ENCODE measurements at regions not wholly inside any gene's neighbourhood (a gene's known extent, or its start where the extent isn't known, plus 50 kb on each side); places are given as distances from the start of the nearest gene placed in this dataset.

GRCh38 chr6:170053966-170054661 is 236.8 kb downstream of the DLL1 start:
- no peak for DNase-seq

DNA sequence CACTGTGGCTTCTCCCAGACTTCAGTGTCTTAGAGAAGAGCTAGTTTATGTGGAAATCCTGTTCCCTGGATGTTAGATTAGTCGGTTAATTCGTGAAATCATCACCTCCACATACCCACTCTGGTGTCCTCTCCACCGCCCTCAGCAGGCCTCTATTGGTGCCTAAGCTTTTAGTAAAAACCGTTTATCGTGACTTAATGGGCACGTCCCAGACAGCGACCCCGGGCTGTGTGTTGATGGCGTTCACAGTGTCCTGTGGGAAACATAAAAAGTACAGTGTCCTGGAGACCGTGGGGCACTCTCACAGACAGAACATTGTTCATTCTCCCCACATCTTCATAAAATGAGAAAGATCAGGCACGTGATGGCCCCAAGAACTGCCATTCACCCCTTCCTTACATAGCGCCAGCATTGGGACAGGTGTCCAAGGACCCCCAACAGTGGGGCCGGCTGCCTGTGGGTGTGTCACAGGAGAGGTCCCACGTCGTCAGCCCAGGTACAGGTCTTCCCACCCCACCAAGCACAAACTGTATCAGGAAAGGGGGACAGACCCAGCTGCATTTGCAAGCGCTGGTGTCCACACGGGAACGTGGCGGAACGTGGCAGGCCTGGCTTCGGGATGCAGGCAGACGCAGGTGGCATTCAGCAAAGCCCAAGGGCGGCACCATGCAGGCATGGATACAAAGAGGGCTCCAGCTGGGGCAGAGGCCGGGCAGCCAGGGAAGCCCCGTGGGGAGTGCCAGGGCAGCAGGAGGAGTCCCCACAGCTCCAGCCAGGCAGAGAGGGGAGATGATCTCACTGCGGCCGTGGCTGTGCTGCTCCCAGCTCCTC is 237.7 kb downstream of the DLL1 start:
- DNase-seq, result no peak

- DNase-seq, result no peak
These were observed 239.4 kb downstream of the DLL1 start for GRCh38 chr6:170051229-170052172.

GRCh38 chr6:170050591-170051041 is 240.3 kb downstream of the DLL1 start:
- no peak for DNase-seq

DNA sequence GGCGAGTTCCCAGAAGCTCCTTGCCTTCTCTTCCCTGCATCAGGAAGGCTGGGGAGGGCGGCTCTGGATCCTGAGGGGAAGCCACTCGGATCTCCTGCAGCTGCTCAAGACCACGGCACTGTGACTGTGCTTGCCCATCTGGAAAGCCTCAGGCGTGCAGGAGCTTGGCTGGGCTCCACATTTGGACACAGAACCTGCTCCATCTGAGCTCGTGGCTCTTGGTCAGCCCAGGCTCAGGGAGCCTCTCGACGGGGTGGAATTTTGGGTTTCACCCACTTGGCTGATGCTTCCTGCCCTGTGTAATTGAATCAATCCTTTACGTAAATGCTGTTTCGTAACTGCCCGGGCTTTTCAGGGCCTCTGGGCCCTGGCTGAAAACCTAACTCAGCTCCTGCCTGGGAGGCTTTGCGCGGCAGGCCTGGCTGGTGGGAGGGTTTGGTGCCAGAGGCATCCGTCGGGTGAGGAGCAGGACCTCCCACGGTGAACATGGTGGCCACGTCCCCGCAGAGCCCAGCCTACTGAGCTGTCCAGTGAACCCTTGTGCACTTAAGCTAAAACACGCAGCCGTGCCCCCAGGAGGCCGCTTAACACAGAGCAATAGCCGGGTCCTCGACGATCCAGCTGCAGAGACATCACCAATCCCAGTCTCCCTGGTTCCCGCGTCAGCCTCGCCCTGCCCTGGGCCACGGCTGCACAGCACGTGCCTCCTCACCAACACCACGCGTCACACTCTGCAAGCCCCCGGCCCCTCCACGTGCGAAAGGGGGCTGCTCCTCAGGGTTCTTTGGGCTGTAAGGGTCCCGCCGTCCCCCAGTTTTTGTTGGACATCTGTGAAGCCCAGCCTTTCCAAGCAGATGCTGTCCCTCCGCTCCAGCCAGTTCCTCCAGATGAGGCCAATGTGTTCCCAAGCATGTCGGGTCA is 241.0 kb downstream of the DLL1 start:
- DNase-seq, result no peak

DNA sequence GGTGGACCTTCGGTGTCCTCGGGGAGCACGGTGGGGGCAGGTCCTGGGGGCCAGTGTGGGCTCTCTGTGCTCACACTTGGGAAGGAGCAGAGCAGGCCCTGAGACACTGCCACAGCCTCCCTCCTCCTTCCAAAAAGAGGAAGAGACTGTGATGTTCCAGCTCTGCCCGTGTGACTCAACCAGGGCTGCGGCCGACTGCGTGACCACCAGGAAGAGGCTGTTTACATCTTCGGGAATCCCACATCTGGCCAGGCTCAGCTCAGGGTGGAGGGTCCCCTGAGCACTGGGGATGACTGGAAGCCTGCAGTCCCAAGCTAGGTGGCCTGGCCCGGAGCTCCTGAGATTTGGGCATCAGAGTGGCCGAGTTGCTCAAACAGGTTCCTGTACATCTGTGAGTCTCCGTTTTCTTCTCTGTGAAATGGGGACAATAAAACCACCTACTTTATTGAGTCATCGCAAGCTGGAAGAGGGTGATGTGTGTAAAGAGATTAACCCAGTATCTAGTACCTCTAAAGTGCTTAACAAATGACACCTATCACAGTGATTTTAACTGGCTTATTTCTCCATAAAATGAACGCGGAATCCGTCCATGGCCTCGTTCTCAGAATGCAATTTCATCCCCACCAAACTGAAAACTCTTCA is 242.1 kb downstream of the DLL1 start:
- DNase-seq, result no peak

GRCh38 chr6:170047823-170048222 is 243.1 kb downstream of the DLL1 start:
- no peak for DNase-seq

- DNase-seq, result no peak
These were observed 243.9 kb downstream of the DLL1 start for GRCh38 chr6:170046791-170047626.

GRCh38 chr6:170045981-170046667 is 244.8 kb downstream of the DLL1 start:
- no peak for DNase-seq

- DNase-seq, result no peak
These were observed 245.3 kb downstream of the DLL1 start for GRCh38 chr6:170045563-170045960.

GRCh38 chr6:170044836-170045562 is 245.9 kb downstream of the DLL1 start:
- no peak for DNase-seq

DNA sequence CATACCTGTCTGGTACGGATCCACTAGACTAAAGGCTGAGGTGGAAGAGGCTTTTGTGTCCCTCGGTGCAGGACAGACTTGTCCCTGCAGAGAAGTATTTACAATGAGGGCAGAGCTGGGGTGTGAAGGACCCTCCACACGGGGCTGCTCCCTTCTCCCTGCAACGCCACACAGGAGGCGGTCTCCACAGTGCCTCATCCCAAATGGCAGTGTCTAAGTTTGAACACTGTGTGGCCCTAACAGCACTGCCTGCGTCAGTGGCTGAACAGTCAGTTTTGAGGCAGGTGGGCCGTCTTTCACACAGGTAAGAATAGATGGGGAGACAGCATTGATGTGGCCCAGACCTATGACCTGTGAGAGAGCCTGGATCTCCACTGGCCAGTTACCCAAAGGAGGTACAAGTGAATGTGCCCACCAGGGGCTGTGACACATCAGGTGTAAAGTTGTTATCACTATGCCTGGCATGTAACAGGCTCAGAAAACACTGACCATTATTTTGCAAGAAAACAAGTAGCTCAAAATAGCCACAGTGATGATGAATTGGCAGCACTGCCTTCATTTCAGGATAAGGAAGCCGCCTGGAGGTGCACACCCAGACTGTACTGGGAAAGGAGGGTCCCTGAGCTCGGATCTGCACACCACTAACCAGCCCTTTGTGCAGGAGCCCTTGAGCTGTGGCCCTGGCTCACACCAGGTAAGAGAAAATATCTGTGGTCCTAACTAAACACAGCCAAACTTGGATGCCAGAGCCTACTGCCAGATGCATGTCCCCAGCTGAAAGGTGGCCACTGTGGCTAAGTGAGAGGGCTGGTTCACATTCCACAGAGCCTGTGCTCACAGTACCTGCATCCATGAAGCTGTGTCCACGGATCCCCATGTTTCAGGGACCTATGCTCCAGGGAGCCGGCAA is 246.7 kb downstream of the DLL1 start:
- no peak for DNase-seq

GRCh38 chr6:170043150-170043819 is 247.6 kb downstream of the DLL1 start:
- DNase-seq, result no peak

- DNase-seq, result no peak
These were observed 248.2 kb downstream of the DLL1 start for GRCh38 chr6:170042596-170043118.

DNA sequence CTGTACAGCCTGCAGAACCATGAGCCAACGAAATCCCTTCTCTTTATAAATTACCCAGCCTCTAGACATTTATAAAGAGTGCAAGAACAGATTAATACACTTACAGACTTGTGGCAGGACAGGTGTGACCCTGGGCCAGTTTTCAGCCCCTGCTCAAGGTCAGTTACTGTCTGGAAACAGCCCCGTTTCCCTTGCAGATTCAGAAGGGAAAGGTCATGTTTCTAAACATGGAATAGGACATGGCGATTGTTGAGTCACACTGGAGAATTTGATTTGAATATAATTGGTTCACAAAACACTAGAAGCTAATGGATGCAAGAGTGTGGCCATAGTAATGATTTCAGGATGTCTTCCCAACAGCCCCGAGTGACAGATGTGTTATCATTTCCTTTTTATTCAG is 248.8 kb downstream of the DLL1 start:
- DNase-seq, result no peak

GRCh38 chr6:170041526-170041925 is 249.4 kb downstream of the DLL1 start:
- DNase-seq, result no peak

DNA sequence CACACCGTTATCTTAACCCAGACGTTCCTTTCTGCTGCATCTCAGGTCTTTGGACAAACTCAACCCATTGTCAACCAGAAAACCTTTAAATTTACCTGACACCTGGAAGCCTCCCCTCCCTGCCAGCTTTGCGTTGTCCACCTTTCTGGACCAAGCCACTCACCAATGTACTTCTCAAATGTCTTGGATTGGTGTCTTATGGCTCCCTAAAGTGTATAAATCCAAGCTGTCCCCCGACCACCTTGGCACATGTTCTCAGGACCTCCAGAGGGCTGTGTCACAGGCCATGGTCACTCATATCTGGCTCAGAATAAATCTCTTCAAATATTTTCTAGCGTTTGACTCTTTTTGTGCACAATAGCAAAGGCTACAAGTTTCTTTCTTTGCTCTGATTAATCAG is 250.0 kb downstream of the DLL1 start:
- no peak for DNase-seq

Measured in stimulated activated CD4-positive, alpha-beta T cell treated with anti-CD3 and anti-CD28 coated beads, Interleukin-2, amount 100 ng/mL, for 48 hours (primary cell).